Activated CD4-positive, alpha-beta memory T cell treated with anti-CD3 and anti-CD28 coated beads, Interleukin-2, amount 10 ng/mL, durations not matched to agents 7 days and 5 days (primary cell): ENCODE measurements at regions not wholly inside any gene's neighbourhood (a gene's known extent, or its start where the extent isn't known, plus 50 kb on each side); places are given as distances from the start of the nearest gene placed in this dataset.
"Not testable (repeated sequence)": the region's sequence is repeated elsewhere in the genome, so short reads cannot be mapped to it uniquely, and the experiment has no call there.

Experiments used
- CTCF ChIA-PET: fragments of 350-600 bp; sonication (Branson Sonifier 250); formaldehyde crosslinking; loops from one replicate; lab custom pipeline; 2021; ENCODE audit warnings: antibody characterized with exemption, inconsistent platforms; lab: Charles Lee
- POLR2A ChIA-PET: fragments of 350-600 bp; sonication (Branson Sonifier 250); formaldehyde crosslinking; loops from one replicate; lab custom pipeline; 2021; ENCODE audit warnings: antibody characterized with exemption; lab: Charles Lee
- DNase-seq: peaks from one replicate; pipeline ENCODE4 v3.0.0-alpha.2; 2020
- H3K27ac Mint-ChIP-seq: one replicate; pipeline ENCODE4 v1.8.0; 2021; ENCODE audit warnings: mild to moderate bottlenecking, mixed read lengths
- H3K27me3 Mint-ChIP-seq: one replicate; pipeline ENCODE4 v1.8.0; 2021; ENCODE audit warnings: mixed read lengths
- H3K36me3 Mint-ChIP-seq: one replicate; pipeline ENCODE4 v1.8.0; 2021; ENCODE audit warnings: low read depth, mixed read lengths
- H3K4me1 Mint-ChIP-seq: one replicate; pipeline ENCODE4 v1.8.0; 2021; ENCODE audit warnings: mixed read lengths
- H3K4me3 Mint-ChIP-seq: one replicate; pipeline ENCODE4 v1.8.0; 2021; ENCODE audit warnings: mild to moderate bottlenecking, mixed read lengths
- H3K9me3 Mint-ChIP-seq: one replicate; pipeline ENCODE4 v1.8.0; 2021; ENCODE audit warnings: mixed read lengths

DNA sequence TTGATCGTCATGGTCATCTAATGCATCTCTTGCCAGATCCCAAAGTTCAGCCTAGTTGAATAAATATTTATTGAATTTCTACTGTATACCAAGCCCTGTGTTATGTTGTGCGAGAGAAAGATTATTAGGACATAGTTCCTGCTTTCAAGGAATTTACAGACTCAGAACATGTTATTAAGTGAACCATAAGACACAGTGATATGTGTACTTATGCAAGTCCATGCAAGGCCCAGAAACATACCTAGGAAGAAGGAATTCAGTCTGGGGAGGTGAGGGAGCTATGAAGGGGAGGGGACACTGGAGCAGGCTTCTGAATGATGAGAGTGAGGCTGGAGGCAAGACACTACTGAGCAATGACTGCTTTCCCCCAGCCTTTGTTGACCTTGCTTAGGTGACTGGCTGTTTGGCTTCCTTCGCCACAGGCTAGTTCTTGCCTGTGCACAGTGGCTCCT is 81.4 kb downstream of the ACAA2 start:
- H3K9me3 Mint-ChIP-seq: no peaks in the 10 kb centered on the region
- CTCF ChIA-PET: no interaction called here
- no peak overlapping the region for H3K27ac Mint-ChIP-seq
- no peak for DNase-seq
- H3K4me1 Mint-ChIP-seq: no peaks in the 10 kb centered on the region
- POLR2A ChIA-PET: no interaction called here
- H3K36me3 Mint-ChIP-seq: no peaks in the 10 kb centered on the region
- peaks cover 6% of the 10 kb centered on the region for H3K27me3 Mint-ChIP-seq
- H3K4me3 Mint-ChIP-seq: no peak overlapping the region

DNA sequence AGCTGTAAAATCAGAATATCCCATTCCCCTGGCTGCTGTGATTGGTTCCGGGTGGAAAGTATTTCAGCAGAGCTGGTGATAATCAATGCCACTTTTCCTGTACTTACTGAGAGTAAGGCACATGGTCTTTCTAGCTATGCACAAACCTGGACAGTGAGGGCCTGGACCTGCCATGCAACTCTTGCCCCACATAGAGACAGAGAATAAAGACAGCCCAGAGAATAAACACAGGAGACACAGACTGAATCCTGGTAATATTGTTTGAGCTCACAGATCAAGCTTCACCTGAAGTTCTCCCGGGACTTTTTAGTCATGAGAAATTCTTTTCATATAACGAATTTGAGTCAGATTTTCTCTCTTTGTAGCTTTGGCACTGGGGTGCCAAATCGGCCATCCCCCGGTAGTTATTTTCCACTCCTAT is 81.9 kb downstream of the ACAA2 start:
- Mint-ChIP-seq H3K4me3 (no peak overlapping the region), H3K27ac (no peak overlapping the region), H3K4me1 (no peaks in the 10 kb centered on the region), H3K9me3 (no peaks in the 10 kb centered on the region), H3K27me3 (peaks cover 4% of the 10 kb centered on the region), H3K36me3 (no peaks in the 10 kb centered on the region)
- POLR2A ChIA-PET: no interaction called here
- CTCF ChIA-PET: interaction anchor here (1.8 kb wide), 1 partner anchor 123 kb away, joined by 4 read pairs; no protein-coding TSS in a partner anchor
- DNase-seq: no peak

- Mint-ChIP-seq H3K4me1 (no peaks in the 10 kb centered on the region), H3K27me3 (peaks cover 4% of the 10 kb centered on the region), H3K4me3 (no peak overlapping the region), H3K27ac (no peak overlapping the region), H3K9me3 (no peaks in the 10 kb centered on the region), H3K36me3 (no peaks in the 10 kb centered on the region)
- ChIA-PET CTCF (interaction anchor here (1.8 kb wide), 1 partner anchor 123 kb away, joined by 4 read pairs; no protein-coding TSS in a partner anchor), POLR2A (no interaction called here)
- no peak for DNase-seq
Observed at GRCh38 chr18:49730951-49731391, 82.4 kb downstream of the ACAA2 start.

DNA sequence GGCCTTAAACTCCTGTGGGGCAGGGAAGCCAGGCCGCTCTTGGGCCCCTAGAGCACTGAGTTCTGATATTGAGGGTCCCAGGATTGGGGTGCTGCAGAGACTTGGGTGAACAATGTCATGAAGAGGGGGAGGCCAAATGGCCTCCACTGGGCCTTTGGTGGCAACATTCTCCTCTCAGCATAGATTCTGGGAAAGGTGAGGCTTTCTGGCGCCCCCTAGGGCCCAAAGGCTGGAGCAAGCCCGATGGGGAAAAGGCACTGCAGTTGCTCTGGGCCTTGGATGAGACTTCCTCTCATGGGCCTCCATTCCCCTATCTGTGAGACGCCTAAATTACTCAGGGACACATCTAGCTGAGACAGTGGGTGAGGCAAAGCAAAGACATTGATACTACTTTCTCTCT is 84.8 kb downstream of the ACAA2 start:
- DNase-seq: peak; percentile 49
- CTCF ChIA-PET: interaction anchor here (0.7 to 1.1 kb wide), 3 partner anchors 17 to 239 kb away, joined by 3 to 7 read pairs (median 3); no protein-coding TSS in a partner anchor
- peaks cover 5% of the 10 kb centered on the region for H3K27me3 Mint-ChIP-seq
- H3K27ac Mint-ChIP-seq: no peak overlapping the region
- no peaks in the 10 kb centered on the region for H3K36me3 Mint-ChIP-seq
- H3K4me3 Mint-ChIP-seq: no peak overlapping the region
- H3K4me1 Mint-ChIP-seq: peaks cover 6% of the 10 kb centered on the region
- no peaks in the 10 kb centered on the region for H3K9me3 Mint-ChIP-seq
- POLR2A ChIA-PET: no interaction called here

DNA sequence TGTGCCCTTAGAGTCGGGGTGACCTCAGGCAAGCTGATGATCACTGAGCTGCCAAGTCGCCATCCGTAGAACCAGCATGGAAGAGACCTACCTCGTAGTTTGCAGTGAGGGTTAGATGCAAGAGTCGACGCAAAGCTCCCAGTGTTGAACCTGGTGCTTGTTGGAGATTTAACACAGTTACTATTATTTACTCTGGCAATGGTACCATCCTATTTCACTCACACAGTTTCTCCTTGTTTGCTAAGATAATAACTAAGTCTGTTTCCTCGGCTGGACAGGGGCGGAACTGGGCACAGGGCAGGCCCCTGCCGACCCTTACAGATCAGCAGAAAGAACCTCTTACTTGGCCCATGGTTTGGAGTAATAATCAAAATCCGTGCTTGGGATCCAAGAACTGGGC is 85.5 kb downstream of the ACAA2 start:
- no peak for DNase-seq
- H3K4me3 Mint-ChIP-seq: no peak overlapping the region
- POLR2A ChIA-PET: no interaction called here
- H3K9me3 Mint-ChIP-seq: no peaks in the 10 kb centered on the region
- peaks cover 10% of the 10 kb centered on the region for H3K4me1 Mint-ChIP-seq
- no peaks in the 10 kb centered on the region for H3K36me3 Mint-ChIP-seq
- CTCF ChIA-PET: interaction anchor here (0.8 to 1.9 kb wide), 2 partner anchors 10 to 133 kb away, joined by 5 to 6 read pairs; no protein-coding TSS in a partner anchor
- peaks cover 10% of the 10 kb centered on the region for H3K27me3 Mint-ChIP-seq
- H3K27ac Mint-ChIP-seq: no peak overlapping the region

DNA sequence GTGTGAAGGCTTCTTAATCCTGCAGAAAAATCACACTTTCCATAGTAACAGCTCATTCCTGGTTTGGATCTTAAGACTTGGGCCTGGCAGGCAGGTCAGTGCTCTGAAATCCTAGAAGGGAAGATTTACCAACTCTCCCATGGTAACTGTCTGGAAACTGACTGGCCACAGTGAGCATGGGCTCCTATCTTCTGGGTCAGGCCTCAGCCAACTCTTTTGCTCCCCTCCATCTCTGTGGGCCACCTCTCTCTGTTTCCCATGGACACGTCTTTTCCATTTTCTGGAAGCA is 86.7 kb downstream of the ACAA2 start:
- ChIA-PET CTCF (interaction anchor here (1.9 kb wide), 1 partner anchor 134 kb away, joined by 6 read pairs; no protein-coding TSS in a partner anchor), POLR2A (no interaction called here)
- Mint-ChIP-seq H3K4me1 (peaks cover 11% of the 10 kb centered on the region), H3K27me3 (peaks cover 19% of the 10 kb centered on the region), H3K4me3 (no peak overlapping the region), H3K27ac (no peak overlapping the region), H3K36me3 (no peaks in the 10 kb centered on the region), H3K9me3 (no peaks in the 10 kb centered on the region)
- no peak for DNase-seq

GRCh38 chr18:49725809-49726674 is 87.3 kb downstream of the ACAA2 start:
- peaks cover 11% of the 10 kb centered on the region for H3K4me1 Mint-ChIP-seq
- ChIA-PET POLR2A (no interaction called here), CTCF (interaction anchor here (0.7 to 1.9 kb wide), 4 partner anchors 11 to 216 kb away, joined by 4 to 6 read pairs (median 5); no protein-coding TSS in a partner anchor)
- no peaks in the 10 kb centered on the region for H3K36me3 Mint-ChIP-seq
- DNase-seq: no peak
- no peak overlapping the region for H3K27ac Mint-ChIP-seq
- H3K4me3 Mint-ChIP-seq: no peak overlapping the region
- H3K27me3 Mint-ChIP-seq: peaks cover 21% of the 10 kb centered on the region
- H3K9me3 Mint-ChIP-seq: no peaks in the 10 kb centered on the region

DNA sequence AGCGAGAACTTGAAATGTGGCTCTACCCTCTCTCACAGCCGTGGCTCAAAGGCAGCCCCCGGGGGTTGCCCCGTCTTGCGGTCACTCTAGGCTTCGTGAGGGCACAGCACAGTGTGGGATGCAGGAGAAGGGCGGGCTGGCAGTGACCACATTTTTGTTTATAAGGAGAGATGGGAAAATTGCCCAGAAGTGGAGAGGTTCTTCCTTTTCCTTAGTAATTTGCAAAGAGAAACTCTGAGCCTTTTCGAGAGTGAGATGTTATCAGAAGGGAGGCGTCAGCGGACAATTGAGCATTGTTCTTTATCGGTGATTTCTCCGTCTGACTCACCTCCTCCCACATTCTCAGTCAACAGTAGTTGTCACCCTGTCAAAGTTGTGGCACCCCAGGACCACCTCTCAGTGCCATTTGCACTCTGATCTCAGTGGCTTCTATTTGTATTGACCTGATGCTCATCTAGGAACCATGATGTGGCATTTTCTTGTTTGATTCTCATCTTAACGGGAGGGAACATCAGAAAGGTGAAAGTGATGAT is 89.6 kb downstream of the ACAA2 start:
- H3K4me3 Mint-ChIP-seq: no peak overlapping the region
- DNase-seq: peak; percentile 24
- H3K9me3 Mint-ChIP-seq: no peaks in the 10 kb centered on the region
- H3K27ac Mint-ChIP-seq: no peak overlapping the region
- H3K4me1 Mint-ChIP-seq: peaks cover 11% of the 10 kb centered on the region
- peaks cover 21% of the 10 kb centered on the region for H3K27me3 Mint-ChIP-seq
- ChIA-PET CTCF (no interaction called here), POLR2A (no interaction called here)
- no peaks in the 10 kb centered on the region for H3K36me3 Mint-ChIP-seq

DNA sequence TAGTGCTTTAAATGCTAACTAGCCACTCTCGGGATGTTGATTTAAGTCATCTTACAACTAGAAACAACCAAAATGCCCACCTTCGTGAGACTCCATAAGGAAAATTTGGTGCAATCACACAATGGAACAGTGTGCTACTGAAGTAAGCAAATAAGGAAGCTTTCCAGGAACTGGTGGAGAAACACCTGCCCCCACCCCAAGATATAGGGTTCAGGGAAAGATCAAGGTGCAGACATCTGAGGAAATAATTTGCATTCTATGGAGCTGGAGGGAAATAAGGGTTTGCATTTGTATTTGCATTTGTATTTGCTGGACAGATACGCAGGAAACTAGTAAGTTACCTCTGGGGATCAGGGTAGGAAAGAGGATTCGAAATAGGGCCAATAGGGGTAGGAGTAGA is 90.9 kb downstream of the ACAA2 start:
- Mint-ChIP-seq H3K27me3 (peaks cover 24% of the 10 kb centered on the region), H3K4me3 (no peak overlapping the region), H3K36me3 (no peaks in the 10 kb centered on the region), H3K4me1 (peaks cover 11% of the 10 kb centered on the region), H3K9me3 (no peaks in the 10 kb centered on the region), H3K27ac (no peak overlapping the region)
- ChIA-PET CTCF (no interaction called here), POLR2A (no interaction called here)
- no peak for DNase-seq

- no peak for DNase-seq
- ChIA-PET POLR2A (no interaction called here), CTCF (no interaction called here)
- no peaks in the 10 kb centered on the region for H3K36me3 Mint-ChIP-seq
- no peaks in the 10 kb centered on the region for H3K9me3 Mint-ChIP-seq
- no peak overlapping the region for H3K4me3 Mint-ChIP-seq
- H3K27ac Mint-ChIP-seq: no peak overlapping the region
- peaks cover 24% of the 10 kb centered on the region for H3K27me3 Mint-ChIP-seq
- peaks cover 11% of the 10 kb centered on the region for H3K4me1 Mint-ChIP-seq
Observed at GRCh38 chr18:49721981-49722380, 91.4 kb downstream of the ACAA2 start.

- H3K36me3 Mint-ChIP-seq, H3K27ac Mint-ChIP-seq, H3K4me3 Mint-ChIP-seq, CTCF ChIA-PET, POLR2A ChIA-PET, DNase-seq, H3K9me3 Mint-ChIP-seq: not testable (repeated sequence)
- Mint-ChIP-seq H3K4me1 (peaks cover 11% of the 10 kb centered on the region), H3K27me3 (peaks cover 24% of the 10 kb centered on the region)
Observed at GRCh38 chr18:49720944-49721343, 92.4 kb downstream of the ACAA2 start.

DNA sequence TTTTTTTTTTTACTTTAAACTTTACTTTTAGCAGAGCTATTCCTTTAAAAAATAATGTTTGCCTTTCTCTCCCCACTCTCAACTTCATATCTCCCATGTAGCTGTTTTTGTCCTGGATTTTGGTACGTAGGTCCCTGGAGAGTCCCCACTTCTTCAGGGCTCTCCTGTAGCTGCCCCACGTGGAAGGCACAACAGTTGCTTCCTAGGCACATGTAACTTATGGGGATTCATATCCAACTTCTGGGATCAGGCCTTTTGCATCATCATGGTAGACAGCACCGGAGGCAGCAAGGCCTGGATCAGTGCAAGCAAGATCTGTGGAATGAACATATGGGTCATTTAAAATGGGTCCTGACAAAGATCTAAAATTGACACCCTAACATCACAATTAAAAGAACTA is 95.7 kb downstream of the ACAA2 start:
- peaks cover 36% of the 10 kb centered on the region for H3K27me3 Mint-ChIP-seq

GRCh38 chr18:49716035-49716434 is 97.3 kb downstream of the ACAA2 start:
- no peak for DNase-seq
- no peak overlapping the region for H3K27ac Mint-ChIP-seq
- H3K9me3 Mint-ChIP-seq: no peaks in the 10 kb centered on the region
- POLR2A ChIA-PET: no interaction called here
- peaks cover 41% of the 10 kb centered on the region for H3K27me3 Mint-ChIP-seq
- no peak overlapping the region for H3K4me3 Mint-ChIP-seq
- no peaks in the 10 kb centered on the region for H3K36me3 Mint-ChIP-seq
- CTCF ChIA-PET: no interaction called here
- no peaks in the 10 kb centered on the region for H3K4me1 Mint-ChIP-seq

More for the DNA sequence above, 95.7 kb downstream of the ACAA2 start:
- ChIA-PET POLR2A (no interaction called here), CTCF (interaction anchor here (1.1 kb wide), 1 partner anchor 10 kb away, joined by 5 read pairs; no protein-coding TSS in a partner anchor)
- DNase-seq: no peak
- no peaks in the 10 kb centered on the region for H3K36me3 Mint-ChIP-seq
- no peak overlapping the region for H3K27ac Mint-ChIP-seq
- H3K4me1 Mint-ChIP-seq: peaks cover under 1% of the 10 kb centered on the region
- H3K4me3 Mint-ChIP-seq: no peak overlapping the region
- H3K9me3 Mint-ChIP-seq: no peaks in the 10 kb centered on the region
